ENCODE measurements at regions not wholly inside any gene's neighbourhood (a gene's known extent, or its start where the extent isn't known, plus 50 kb on each side); places are given as distances from the start of the nearest gene placed in this dataset.

DNA sequence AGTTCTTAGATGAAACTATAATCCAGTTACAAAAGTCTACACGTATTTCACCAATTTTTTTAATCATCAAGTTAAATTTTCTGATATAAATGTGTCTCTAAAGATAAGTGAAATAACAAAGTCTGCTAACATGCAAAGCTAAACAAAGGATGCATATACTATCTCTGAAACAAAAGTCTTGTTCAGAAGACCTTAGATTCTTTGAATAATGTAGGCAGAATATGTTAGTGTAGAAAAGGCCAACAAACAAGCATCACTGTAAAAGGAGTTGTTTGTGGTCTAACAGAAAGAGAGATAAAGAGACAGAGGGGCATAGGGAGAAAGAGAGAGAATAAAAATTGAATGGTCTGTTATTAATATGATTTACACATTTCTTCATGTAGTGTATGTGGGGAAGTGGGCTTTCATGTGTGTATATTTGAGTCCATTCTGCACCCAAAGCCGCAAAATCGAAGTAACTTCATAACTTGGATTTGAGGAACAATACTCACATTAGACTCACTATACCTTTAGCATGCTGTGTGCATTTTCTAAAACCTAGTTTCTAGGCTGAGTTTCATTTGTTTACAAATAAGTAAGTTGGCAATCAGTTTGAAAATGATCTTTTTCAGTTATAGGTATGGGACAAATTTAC is 734.8 kb upstream of the REG3G start:
- no peak for DNase-seq (ENCODE audit: low spot score)

DNA sequence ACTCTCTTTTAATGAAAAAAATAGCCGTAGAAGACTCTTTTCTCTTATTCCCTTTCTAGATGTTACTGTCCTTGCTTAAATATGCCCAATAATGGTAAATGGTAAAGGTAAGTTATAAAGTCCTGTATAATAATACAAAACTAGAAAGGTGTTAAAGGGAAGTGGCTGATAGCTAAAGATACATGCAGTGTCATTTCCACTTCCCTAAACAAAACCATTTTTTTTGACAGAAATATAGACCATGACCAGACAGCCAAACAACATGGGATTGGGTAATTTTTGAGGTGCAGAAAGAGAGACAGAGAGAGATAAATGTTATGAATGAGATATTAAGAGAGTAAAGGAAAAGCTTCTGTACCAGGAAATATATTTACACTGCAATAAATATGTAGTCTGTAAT is 731.7 kb upstream of the REG3G start:
- no peak for DNase-seq (ENCODE audit: low spot score)

DNA sequence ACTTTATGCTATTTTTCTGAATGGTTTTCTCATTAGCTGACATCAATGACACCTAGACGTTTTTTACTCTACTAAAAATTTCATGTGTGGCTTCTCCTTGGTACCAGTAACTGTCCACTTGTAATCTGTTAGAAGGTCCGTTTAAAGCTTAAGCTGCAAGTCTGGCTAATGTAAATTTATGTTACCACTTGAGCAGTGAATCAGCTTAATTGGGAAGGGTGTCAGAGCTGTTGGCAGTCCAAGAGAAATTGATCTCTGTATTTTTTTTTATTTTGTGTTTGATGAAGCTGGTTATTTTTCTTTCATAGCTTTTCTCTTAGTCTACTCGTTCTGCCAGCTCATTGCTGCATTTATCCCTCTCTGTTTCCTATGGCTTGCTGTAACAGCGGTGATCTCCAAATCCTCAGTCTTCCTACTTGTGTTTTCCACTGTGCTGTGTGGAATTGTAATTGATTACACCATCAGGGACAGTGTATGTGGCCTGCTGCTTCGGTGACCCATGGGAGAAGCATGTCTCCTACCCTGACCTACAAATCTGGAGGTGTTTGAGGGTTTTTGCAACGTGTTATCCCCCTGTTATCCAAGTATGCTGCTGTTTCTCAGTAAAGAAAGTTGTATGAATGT is 724.2 kb upstream of the REG3G start:
- DNase-seq (ENCODE audit: low spot score), result no peak

DNA sequence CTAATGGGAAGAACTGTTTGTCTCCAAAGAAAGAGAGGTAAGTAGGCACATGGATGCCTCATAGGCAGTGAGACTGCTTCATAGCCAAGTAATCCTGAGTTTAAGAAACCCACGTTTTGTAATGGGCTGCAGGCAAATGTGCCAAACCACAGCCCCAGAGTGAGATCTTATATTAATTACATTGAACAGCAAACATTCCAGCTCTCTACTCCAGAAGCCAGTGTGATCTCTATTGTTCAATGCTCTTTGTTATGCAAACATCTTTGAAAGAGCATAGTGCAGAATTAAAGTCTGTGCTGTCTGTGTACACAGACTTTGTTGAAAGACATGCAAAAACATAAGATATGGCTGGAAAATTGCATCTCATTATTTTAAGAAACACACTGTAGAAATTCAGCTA is 720.8 kb upstream of the REG3G start:
- DNase-seq (ENCODE audit: low spot score), result no peak

DNA sequence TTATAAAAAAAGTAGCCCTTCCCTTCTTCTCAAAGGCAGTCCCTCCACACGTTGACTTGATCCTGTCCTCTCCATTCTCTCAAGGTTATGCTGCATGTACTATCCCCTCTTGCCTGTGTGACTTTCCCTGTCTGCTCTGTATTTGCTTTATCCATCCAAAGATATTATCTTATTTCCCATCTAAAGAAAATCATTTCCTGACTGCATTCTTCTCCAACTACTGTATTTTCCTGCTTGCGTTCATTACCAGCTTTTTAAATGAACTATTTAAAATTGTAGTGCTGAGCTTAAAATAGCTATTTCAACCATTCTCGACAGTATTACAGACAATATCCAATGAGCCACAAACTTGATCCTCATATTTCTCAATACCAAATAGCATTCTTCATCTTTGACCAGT is 716.0 kb upstream of the REG3G start:
- no peak for DNase-seq (ENCODE audit: low spot score)

DNA sequence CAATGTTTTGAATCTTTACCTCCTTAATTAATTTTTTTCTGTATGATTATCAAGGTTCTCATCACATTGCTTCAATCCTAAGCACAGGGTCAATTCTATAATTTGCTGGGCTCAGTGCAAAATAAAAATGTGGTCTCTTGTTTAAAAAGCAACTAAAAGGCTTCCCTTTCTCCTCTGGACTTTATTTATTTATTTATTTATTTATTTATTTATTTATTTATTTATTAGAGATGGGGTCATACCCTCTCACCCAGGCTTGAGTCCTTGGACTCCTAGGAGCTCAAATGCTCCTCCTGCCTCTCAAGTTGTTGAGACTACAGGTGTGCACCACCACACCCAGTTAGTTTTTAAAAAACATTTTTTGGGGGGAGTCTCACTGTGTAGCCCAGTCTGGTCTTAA is 710.1 kb upstream of the REG3G start:
- no peak for DNase-seq (ENCODE audit: low spot score)

DNA sequence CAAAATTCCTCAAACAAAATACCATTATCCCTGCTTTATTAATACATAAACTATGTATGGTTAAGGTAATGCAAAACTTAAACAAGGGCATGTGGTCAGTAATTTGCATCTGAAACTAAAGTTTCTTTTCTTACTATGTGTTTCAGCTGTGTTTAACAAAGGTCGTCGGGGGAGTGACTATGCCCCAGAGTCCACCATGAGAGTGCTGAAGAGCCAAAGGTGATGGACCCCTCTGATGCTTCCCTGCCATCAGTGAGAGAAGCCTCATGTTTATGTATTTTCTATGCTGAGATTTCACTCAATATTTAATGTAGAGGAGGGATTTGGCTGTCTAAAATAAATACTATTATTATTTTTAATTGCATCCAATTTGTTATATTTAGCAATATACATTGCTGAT is 707.2 kb upstream of the REG3G start:
- DNase-seq (ENCODE audit: low spot score), result no peak

DNA sequence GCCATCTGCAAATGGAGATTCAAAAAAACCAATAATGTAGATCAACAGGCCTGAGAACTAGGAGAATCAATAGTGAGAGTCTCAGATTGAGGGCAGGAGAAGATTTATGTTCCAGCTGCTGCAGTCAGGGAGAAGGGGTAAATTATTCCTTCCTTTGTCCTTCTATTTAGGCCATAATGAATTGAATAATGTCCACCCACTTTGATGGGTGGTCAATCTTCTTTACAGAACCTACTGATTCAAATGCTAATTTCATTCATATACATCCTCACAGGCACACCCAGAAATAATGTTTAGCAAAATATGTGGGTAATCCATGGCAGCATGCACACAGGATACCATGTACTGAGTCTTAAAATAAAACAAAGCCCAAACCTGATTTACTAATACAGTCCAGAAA is 695.3 kb upstream of the REG3G start:
- no peak for DNase-seq (ENCODE audit: low spot score)

DNA sequence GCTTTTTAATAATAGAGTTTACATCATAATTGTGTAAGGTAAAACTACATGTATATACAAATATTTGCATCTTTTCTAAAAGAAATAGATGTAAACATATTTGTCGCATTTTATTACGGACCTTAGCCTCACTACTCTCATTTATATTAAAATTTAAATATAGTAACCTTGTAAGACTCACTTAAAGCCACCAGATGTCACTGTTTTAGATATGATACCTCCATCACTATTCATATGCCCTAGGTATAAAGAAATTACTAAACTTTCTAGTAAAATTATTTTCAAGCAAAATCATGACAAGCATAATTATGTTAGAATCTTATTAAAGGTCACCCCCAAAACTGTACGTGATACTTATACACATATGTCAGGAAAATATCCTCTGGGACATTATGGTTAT is 674.3 kb upstream of the REG3G start:
- DNase-seq (ENCODE audit: low spot score), result no peak

DNA sequence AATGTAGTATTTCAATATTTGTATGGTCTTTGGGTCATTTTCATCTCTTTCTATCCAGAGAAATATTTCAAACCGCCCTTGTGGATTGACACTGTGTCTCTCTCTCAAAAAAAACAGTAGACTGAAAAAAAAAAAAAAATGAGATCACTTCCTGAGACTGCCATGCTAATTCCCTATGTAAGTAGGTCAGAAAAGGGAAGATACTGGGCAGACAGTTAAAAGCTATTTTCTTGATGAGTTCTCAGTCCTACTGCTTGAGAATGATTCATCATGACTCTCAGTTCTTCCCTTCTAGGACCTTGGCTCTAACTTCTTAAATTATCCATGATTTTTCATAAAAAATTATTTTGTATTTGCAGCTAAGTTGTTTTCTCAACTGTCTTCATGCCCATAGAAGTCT is 672.3 kb upstream of the REG3G start:
- no peak for DNase-seq (ENCODE audit: low spot score)

DNA sequence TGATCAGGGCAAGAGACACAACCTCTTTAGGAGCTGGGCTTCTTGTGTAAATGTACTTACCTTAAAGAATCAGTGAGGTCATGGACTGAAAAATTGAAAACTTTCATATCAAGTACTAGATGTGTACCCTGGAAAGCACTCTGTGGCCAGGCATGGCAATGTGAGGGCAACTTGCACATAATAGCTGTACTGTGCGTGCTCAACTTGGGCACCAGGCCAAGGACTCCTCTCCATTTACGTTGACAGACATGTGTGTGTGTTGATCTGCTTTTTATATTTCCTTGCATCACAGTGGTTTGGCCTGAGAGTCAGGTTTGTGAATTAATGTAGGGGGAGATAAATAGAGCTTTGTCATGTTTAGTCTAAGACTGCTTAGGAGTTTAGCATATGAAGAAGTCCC is 669.5 kb upstream of the REG3G start:
- no peak for DNase-seq (ENCODE audit: low spot score)

DNA sequence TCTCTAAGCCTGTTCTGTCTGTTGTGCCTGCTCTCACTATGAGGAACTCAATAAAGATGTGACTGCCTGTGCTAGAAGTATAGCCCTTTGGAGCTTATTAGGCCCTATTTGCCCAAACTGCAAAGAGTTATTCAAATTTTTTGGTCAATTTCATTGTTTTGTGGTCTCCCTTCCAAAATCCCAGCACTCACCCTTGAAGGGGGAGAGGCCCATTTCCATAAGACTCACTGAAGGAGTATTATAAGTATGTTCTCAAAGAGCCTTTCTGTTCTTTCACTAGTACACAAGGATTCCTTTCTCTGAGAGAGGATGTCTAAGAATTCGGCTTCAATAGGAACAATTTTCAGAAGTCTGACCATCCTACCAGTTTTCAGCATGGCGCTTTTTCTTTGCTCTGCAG is 641.9 kb upstream of the REG3G start:
- DNase-seq (ENCODE audit: low spot score), result no peak

DNA sequence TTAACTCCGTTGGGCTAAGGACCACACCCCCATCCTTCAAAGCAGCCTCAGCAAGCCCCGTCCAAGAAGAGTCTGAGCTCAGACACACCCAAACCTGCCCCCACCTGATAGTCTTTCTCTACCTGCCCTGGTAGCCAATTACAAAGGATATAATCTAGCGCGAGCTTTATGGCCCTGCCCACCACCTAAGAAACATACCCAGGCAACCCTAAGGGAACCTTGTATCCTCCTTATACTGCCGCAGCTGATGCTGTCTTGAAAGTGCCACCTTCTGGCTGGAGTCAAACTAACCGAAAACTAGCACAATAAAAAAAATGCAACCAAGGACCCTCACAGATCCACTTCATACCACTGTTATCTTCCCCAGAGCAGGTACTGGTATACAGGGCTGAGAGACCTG is 628.3 kb upstream of the REG3G start:
- DNase-seq (ENCODE audit: low spot score), result no peak

DNA sequence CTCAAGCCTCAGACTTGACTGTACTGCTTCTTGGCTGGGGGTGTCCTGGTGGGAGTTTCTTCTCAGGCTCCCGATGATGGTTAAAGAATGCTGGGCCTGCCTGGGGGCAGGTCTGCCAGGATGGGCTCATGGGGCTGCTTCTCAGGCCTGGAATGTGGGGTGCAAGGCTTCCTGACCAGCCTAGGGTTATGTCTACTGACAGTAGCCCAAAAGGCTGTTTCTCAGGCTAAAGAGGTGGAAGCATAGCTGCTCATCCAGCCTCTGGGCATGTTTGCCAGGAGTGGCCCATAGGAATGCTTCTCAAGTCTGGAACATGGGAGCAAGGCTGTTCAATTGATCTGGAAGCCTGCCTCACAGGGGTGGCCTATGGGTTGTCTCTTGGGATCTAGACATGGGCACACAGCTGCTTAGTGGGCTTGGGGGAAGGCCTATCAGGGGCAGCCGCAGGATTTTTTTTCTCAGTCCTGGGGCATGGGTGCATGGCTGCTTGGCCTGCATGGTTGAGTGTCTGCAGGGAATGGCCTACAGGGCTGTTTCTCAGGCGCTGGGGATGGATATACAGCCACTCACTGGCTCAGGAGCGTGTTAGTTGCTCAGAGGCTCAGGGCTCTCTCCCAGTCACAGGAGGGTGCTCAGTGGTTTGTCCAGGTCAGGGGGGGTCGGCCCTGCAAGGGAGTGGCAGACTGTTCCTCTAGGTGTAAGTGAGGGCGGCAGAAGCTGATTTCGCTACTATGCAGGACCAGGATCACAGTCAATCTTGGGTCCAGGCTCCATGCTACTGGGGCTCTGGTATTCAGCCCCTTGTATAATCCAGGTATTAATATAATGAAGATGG is 617.3 kb upstream of the REG3G start:
- DNase-seq (ENCODE audit: low spot score), result no peak

DNA sequence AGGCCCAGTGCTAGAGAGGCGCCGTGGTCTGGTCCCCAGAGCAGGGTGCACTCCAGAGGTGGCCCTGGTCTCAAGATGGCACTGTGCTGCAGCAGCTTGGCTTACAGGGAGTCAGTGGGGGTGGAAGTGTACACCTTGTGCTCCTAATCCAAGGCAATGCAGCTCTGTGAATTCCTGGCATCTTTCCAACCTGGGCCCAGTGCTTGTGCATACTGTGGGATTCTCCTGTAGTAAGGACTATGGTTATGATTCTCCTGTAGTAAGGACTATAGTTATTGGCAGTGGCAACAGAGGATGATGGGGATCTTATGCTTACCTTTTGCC is 616.7 kb upstream of the REG3G start:
- DNase-seq (ENCODE audit: low spot score), result no peak

DNA sequence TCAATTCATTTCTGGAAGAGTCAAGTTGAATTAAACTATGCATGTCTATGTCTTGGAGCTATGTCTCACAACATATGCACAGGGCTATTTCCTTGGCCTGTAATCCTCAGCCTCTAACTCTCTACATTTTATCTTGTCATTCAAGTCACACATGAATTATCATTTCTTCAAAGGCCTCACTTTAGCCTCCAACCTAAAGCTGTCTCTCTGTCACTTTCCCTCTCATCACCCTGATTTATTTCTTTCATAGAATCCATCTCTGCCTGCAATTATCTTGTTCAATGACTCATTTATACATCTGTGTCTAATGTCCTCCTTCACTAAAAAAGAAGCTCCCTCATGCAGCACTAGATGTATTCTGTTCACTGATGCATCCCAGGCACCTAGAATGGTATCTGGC is 614.2 kb upstream of the REG3G start:
- DNase-seq (ENCODE audit: low spot score), result no peak

DNA sequence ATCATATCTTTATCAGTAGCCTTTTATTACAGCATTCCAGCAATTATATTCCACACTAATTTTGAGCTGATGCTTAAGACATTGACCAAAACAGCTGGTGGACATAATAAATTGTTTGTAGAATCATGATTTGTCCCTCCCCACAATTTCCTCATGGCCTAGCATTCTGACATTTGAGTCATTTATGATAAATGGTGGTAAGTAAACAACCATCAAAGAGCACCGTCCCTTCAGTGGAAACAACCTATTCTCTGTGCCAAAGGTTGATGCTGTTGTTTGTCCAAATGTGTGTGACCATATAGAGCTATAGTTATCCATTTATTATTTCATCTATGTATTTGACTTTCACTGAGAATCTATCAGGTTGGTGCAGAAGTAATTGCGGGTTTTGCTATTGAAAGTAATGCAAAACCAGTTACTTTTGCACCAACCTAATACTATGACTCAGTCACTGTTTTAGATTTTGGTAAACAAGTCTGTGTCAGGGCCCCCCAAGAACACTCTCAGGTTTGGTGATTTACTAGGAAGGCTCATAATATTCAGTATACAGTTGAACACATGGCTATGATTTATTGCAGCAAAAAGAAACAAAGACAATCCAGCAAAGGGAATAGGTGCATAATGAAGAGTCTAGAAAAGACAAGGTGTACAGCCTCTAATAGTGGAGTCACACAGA is 608.7 kb upstream of the REG3G start:
- DNase-seq (ENCODE audit: low spot score), result no peak

DNA sequence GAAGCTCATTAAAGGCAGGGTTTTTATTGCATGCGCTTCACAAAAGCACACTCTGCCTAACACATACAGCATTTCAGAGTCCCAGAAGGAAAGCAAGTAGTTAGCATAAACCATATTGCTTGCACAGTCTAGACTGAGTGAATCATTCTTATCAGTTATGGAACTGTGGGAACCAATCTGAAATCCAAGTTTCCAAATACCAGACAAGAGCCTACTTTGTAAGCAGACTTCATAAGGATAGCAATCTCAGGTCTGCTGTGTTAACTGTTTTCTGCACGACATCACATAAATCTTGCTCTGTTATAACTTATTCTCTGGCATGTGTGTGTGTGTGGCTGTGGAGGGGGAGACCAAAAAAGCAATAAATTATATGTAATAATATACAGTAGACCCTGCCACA is 608.1 kb upstream of the REG3G start:
- no peak for DNase-seq (ENCODE audit: low spot score)

DNA sequence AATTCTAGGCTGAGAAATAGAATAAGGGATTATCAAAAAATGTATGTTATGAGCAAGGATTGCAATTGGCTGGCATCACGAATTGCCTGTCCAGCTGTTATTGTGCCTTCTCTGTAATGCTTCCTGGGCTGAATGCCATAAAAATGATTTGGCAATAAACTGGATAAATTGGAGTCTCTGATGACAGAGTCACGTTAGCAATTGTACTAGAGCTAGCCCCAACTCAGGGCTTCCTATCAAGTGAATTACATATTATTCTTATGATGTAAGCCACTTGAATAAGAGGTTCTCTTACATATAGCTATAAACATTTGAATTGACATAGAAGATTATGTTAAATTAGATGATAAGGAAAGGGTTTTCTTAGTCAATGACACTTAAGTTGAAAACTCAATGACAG is 607.5 kb upstream of the REG3G start:
- no peak for DNase-seq (ENCODE audit: low spot score)

DNA sequence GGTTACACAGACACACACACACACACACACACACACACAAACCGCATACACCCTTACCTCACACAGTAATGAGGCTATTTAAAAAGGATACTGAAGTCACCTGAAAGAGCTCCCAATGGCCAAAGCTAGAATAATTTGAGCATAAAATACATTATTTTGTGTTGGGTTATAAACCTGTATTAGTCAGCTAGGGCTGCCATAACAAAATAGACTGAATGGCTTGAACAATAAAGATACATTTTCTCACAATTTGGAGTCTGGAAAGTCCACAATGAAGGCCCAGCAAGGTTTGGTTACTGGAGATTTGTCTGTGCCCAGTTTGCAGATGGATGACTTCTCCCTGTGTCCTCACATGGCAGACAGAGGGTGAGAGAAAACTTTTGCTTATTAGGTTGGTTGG is 605.4 kb upstream of the REG3G start:
- DNase-seq (ENCODE audit: low spot score), result no peak

DNA sequence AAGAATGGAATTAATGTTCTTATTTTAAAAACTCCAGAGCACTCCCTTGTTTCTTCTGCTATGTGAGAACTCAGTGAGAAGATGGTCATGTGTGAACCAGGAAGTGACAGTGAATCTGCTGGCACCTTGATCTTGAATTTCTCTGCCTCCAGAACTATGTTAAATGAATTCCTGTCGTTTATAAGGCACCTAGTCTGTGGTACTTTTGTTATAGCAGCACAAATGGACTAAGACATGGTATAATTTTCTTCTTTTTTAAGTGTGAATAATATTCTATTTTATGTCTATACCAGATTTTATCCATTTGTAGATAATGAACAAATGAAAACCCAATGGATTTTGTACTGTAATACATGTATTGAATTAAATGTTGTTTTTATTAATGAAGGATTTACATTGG is 601.9 kb upstream of the REG3G start:
- DNase-seq (ENCODE audit: low spot score), result no peak

DNA sequence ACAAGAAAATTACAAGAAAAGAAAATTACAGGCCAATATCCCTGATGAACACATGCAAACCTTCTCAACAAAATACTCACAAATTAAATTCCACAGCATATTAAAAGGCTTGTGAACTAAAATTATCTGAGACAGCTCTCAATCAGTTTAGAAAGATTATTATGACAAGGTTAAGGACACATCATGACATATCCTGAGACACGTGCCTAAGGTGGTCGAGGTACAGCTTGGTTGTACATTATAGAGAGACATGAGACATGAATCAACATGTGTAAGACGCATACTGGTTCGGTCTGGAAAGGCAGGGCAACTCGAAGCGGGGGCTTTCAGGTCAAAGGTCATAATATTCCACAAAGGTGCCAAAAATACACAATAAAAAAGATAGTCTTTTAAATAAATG is 598.3 kb upstream of the REG3G start:
- no peak for DNase-seq (ENCODE audit: low spot score)

DNA sequence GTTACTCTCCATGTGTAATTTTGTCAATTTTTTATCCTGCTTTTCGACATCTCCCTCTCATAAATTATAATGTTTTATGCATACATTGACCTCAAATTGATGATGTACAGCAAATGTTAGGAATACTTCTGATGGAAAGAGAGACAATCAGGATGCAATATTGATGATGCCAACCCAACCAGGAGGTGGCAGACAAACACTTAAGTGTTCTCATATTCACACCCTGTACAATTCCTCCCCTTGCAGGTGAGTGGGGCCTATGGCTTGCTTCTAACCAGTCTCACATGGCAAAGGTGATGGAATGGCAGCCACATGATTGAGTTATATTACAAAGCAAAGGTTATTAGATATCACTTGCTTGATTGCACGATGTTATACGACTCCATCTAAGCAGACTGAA is 594.3 kb upstream of the REG3G start:
- no peak for DNase-seq (ENCODE audit: low spot score)

Data from ecto neural progenitor cell (in vitro differentiated cells).